ENCODE measurements at regions not wholly inside any gene's neighbourhood (a gene's known extent, or its start where the extent isn't known, plus 50 kb on each side); places are given as distances from the start of the nearest gene placed in this dataset.

DNA sequence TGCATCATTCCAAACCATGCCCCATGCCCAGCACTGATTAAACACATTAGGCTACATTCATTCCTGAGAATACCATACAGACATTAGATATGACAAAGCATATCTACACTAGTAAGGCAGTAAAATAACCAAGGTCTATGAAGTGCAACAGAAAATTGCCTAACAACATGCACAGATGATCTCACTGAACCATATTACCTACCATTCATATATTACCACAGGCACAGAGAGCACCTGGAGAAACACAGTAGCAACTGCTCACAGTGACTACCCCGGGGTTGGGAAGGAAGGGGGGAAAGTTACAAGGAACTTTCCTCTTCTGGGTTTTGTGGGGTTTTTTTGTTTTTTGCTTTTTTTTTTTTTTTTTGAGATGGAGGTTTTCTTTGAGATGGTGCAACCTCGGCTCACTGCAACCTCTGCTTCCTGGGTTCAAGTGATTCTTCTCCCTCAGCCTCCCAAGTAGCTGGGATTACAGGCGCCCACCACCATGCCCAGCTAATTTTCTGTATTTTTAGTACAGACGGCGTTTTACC, 669.6 kb downstream of the UQCRFS1 start:
- TF ChIP-seq, protein P1, sequence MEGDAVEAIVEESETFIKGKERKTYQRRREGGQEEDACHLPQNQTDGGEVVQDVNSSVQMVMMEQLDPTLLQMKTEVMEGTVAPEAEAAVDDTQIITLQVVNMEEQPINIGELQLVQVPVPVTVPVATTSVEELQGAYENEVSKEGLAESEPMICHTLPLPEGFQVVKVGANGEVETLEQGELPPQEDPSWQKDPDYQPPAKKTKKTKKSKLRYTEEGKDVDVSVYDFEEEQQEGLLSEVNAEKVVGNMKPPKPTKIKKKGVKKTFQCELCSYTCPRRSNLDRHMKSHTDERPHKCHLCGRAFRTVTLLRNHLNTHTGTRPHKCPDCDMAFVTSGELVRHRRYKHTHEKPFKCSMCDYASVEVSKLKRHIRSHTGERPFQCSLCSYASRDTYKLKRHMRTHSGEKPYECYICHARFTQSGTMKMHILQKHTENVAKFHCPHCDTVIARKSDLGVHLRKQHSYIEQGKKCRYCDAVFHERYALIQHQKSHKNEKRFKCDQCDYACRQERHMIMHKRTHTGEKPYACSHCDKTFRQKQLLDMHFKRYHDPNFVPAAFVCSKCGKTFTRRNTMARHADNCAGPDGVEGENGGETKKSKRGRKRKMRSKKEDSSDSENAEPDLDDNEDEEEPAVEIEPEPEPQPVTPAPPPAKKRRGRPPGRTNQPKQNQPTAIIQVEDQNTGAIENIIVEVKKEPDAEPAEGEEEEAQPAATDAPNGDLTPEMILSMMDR (conservative IDR thresholded peaks at IDR 0.05; ENCODE audit: low read length) = no peak
- no peak for TF ChIP-seq EZH2phosphoT487 (IDR thresholded peaks at IDR 0.05; ENCODE audit: borderline replicate concordance)

Data from Loucy (cell line).